Body of pancreas (tissue), 4 donors: ENCODE measurements at regions not wholly inside any gene's neighbourhood (a gene's known extent, or its start where the extent isn't known, plus 50 kb on each side); places are given as distances from the start of the nearest gene placed in this dataset.

Experiments used
- POLR2A ChIP-seq, 3 donors: fragments of 450-650 bp; IDR thresholded peaks; one replicate each; pipeline ENCODE4 v1.6.1; 2016; ENCODE audit warnings: antibody characterized with exemption in 3 of 3, mild to moderate bottlenecking in 2 of 3
- TF ChIP-seq, protein P1 (sequence below), 7 experiments: fragments of 450-650 bp in 4 of 7; fragments of 200-600 bp in 3 of 7; sonication (generic) in 3 of 7; IDR thresholded peaks; one replicate each; pipeline ENCODE4 v1.5.1; 2016 to 2019; ENCODE audit warnings: antibody characterized with exemption in 7 of 7

DNA sequence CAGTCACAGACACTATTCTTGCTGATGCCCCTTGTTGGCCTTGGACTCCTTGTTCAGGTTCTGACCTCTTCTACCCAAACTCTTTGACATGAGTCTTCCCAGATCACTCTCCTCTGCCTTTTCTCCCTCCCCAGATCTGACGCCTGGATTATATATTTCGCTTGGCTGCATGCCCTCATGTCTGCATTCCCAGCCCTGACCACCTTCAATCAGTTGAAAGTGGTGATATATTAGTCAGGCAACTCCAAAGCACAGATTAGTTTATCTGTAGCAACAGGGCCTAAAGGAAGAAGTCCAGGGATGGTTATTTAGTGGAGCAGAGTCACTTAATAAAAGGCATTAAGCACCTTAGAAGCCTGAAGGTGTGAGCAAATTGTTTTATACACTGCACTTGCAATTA, 110.0 kb upstream of the GUCA2B start:
- no peak for TF ChIP-seq POLR2A (IDR thresholded peaks at IDR 0.05)
- TF ChIP-seq, protein P1, sequence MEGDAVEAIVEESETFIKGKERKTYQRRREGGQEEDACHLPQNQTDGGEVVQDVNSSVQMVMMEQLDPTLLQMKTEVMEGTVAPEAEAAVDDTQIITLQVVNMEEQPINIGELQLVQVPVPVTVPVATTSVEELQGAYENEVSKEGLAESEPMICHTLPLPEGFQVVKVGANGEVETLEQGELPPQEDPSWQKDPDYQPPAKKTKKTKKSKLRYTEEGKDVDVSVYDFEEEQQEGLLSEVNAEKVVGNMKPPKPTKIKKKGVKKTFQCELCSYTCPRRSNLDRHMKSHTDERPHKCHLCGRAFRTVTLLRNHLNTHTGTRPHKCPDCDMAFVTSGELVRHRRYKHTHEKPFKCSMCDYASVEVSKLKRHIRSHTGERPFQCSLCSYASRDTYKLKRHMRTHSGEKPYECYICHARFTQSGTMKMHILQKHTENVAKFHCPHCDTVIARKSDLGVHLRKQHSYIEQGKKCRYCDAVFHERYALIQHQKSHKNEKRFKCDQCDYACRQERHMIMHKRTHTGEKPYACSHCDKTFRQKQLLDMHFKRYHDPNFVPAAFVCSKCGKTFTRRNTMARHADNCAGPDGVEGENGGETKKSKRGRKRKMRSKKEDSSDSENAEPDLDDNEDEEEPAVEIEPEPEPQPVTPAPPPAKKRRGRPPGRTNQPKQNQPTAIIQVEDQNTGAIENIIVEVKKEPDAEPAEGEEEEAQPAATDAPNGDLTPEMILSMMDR (IDR thresholded peaks at IDR 0.05): no peak
